ENCODE measurements at regions not wholly inside any gene's neighbourhood (a gene's known extent, or its start where the extent isn't known, plus 50 kb on each side); places are given as distances from the start of the nearest gene placed in this dataset.

GRCh38 chr2:34402376-34402775 lies 803.3 kb upstream of the FAM98A start:
- no peaks in the 10 kb centered on the region for H3K9me3 ChIP-seq (ENCODE audit: low read depth)
- no peak for DNase-seq (ENCODE audit: low read depth in 1 of 2, low spot score in 1 of 2)
- no peaks in the 10 kb centered on the region for H3K27me3 ChIP-seq
- H3K4me3 ChIP-seq = no peak overlapping the region
- H3K4me1 ChIP-seq (ENCODE audit: low read depth) = no peaks in the 10 kb centered on the region
- TF ChIP-seq CTCF (IDR thresholded peaks at IDR 0.05; ENCODE audit: low read depth, low read length) = no peak
- H3K36me3 ChIP-seq = no peaks in the 10 kb centered on the region
- H3K27ac ChIP-seq = no peak overlapping the region

GRCh38 chr2:34401186-34401585 lies 802.1 kb upstream of the FAM98A start:
- no peak for DNase-seq (ENCODE audit: low read depth in 1 of 2, low spot score in 1 of 2)
- H3K27ac ChIP-seq = no peak overlapping the region
- H3K9me3 ChIP-seq (ENCODE audit: low read depth) = no peaks in the 10 kb centered on the region
- no peaks in the 10 kb centered on the region for H3K4me1 ChIP-seq (ENCODE audit: low read depth)
- no peaks in the 10 kb centered on the region for H3K36me3 ChIP-seq
- H3K27me3 ChIP-seq = no peaks in the 10 kb centered on the region
- TF ChIP-seq CTCF (IDR thresholded peaks at IDR 0.05; ENCODE audit: low read depth, low read length) = no peak
- H3K4me3 ChIP-seq = no peak overlapping the region

- TF ChIP-seq CTCF (IDR thresholded peaks at IDR 0.05; ENCODE audit: low read depth, low read length) = no peak
- H3K4me1 ChIP-seq (ENCODE audit: low read depth) = no peaks in the 10 kb centered on the region
Observed at GRCh38 chr2:34388446-34388845, 789.3 kb upstream of the FAM98A start.

GRCh38 chr2:34387536-34387935 lies 788.4 kb upstream of the FAM98A start:
- TF ChIP-seq CTCF (IDR thresholded peaks at IDR 0.05; ENCODE audit: low read depth, low read length) = no peak
- H3K4me3 ChIP-seq = no peak overlapping the region
- DNase-seq (ENCODE audit: low read depth in 1 of 2, low spot score in 1 of 2) = no peak

More at GRCh38 chr2:34388446-34388845, 789.3 kb upstream of the FAM98A start:
- Histone ChIP-seq H3K27me3 (no peaks in the 10 kb centered on the region), H3K9me3 (ENCODE audit: low read depth) (no peaks in the 10 kb centered on the region), H3K4me3 (no peak overlapping the region), H3K36me3 (no peaks in the 10 kb centered on the region), H3K27ac (no peak overlapping the region)
- no peak for DNase-seq (ENCODE audit: low read depth in 1 of 2, low spot score in 1 of 2)

GRCh38 chr2:34379586-34379985 lies 780.5 kb upstream of the FAM98A start:
- TF ChIP-seq CTCF (IDR thresholded peaks at IDR 0.05; ENCODE audit: low read depth, low read length) = no peak
- no peak for DNase-seq (ENCODE audit: low read depth in 1 of 2, low spot score in 1 of 2)
- Histone ChIP-seq H3K27me3 (no peaks in the 10 kb centered on the region), H3K4me3 (no peak overlapping the region), H3K9me3 (ENCODE audit: low read depth) (no peaks in the 10 kb centered on the region), H3K4me1 (ENCODE audit: low read depth) (no peaks in the 10 kb centered on the region), H3K27ac (no peak overlapping the region), H3K36me3 (no peaks in the 10 kb centered on the region)

More at GRCh38 chr2:34387536-34387935, 788.4 kb upstream of the FAM98A start:
- Histone ChIP-seq H3K36me3 (no peaks in the 10 kb centered on the region), H3K9me3 (ENCODE audit: low read depth) (no peaks in the 10 kb centered on the region), H3K27ac (no peak overlapping the region), H3K27me3 (no peaks in the 10 kb centered on the region), H3K4me1 (ENCODE audit: low read depth) (no peaks in the 10 kb centered on the region)
